ENCODE measurements at regions not wholly inside any gene's neighbourhood (a gene's known extent, or its start where the extent isn't known, plus 50 kb on each side); places are given as distances from the start of the nearest gene placed in this dataset.

GRCh38 chr10:8173866-8174243 lies 119.4 kb downstream of the GATA3 start:
- TF ChIP-seq POLR2A (IDR thresholded peaks at IDR 0.05; ENCODE audit: low read length): no peak
- no peak for TF ChIP-seq GATA1 (IDR thresholded peaks at IDR 0.05; ENCODE audit: low read depth, low read length)
